Loucy (cell line): ENCODE measurements at regions not wholly inside any gene's neighbourhood (a gene's known extent, or its start where the extent isn't known, plus 50 kb on each side); places are given as distances from the start of the nearest gene placed in this dataset.

Experiments used
- H2AFZ ChIP-seq: fragments of 200-600 bp; sonication (generic); 2 replicates; pipeline ENCODE4 v1.6.0; 2016; ENCODE audit warnings: antibody characterized with exemption, mild to moderate bottlenecking, low read length, moderate library complexity
- H3F3A ChIP-seq: fragments of 200-600 bp; 2 replicates; pipeline ENCODE4 v1.6.0; 2016; ENCODE audit warnings: antibody characterized with exemption, low read depth, mild to moderate bottlenecking
- H3K27me3 ChIP-seq: fragments of 200-600 bp; sonication (generic); 2 replicates; pipeline ENCODE4 v1.6.1; 2014; ENCODE audit warnings: low read length, mild to moderate bottlenecking; ENCODE audit not compliant: insufficient read depth, poor library complexity, severe bottlenecking
- H3K36me3 ChIP-seq: fragments of 200-600 bp; sonication (generic); 2 replicates; pipeline ENCODE4 v1.6.1; 2016; ENCODE audit warnings: low read length; ENCODE audit not compliant: insufficient read depth
- H3K4me1 ChIP-seq: fragments of 200-600 bp; sonication (generic); 2 replicates; pipeline ENCODE4 v1.5.1; 2014; ENCODE audit warnings: low read length, mild to moderate bottlenecking; ENCODE audit not compliant: insufficient read depth, poor library complexity, severe bottlenecking
- H3K4me2 ChIP-seq: fragments of 200-600 bp; sonication (generic); 2 replicates; pipeline ENCODE4 v1.6.0; 2014; ENCODE audit warnings: antibody characterized with exemption, low read length, low read depth, mild to moderate bottlenecking; ENCODE audit not compliant: poor library complexity, severe bottlenecking
- H3K4me3 ChIP-seq: fragments of 200-600 bp; sonication (generic); 2 replicates; pipeline ENCODE4 v1.5.1; 2014; ENCODE audit warnings: low read length, mild to moderate bottlenecking, mixed read lengths; ENCODE audit not compliant: poor library complexity, severe bottlenecking
- H3K79me2 ChIP-seq: fragments of 200-600 bp; sonication (generic); 2 replicates; pipeline ENCODE4 v1.6.1; 2014; ENCODE audit warnings: low read length; ENCODE audit not compliant: insufficient read depth
- H3K9ac ChIP-seq: fragments of 200-600 bp; sonication (generic); 2 replicates; pipeline ENCODE4 v1.6.0; 2014; ENCODE audit warnings: mild to moderate bottlenecking, low read depth, low read length, moderate library complexity; ENCODE audit not compliant: poor library complexity, severe bottlenecking
- H3K9me2 ChIP-seq: fragments of 200-600 bp; sonication (generic); replicated peaks from 2 replicates; pipeline ENCODE4 v1.6.1; 2016; ENCODE audit warnings: low read depth, low read length, mixed read lengths
- H3K9me3 ChIP-seq: fragments of 200-600 bp; sonication (generic); 2 replicates; pipeline ENCODE4 v1.6.1; 2014; ENCODE audit warnings: mild to moderate bottlenecking, antibody characterized with exemption, low read length, low read depth; ENCODE audit not compliant: insufficient read depth
- H4K20me1 ChIP-seq: fragments of 200-600 bp; sonication (generic); 2 replicates; pipeline ENCODE4 v1.6.0; 2014; ENCODE audit warnings: antibody characterized with exemption, low read length, mild to moderate bottlenecking; ENCODE audit not compliant: insufficient read depth, poor library complexity, severe bottlenecking
- EZH2phosphoT487 ChIP-seq: fragments of 200-600 bp; IDR thresholded peaks from 2 replicates; pipeline ENCODE4 v1.6.1; 2018; ENCODE audit warnings: antibody characterized with exemption, mild to moderate bottlenecking, moderate library complexity, borderline replicate concordance
- TF ChIP-seq, protein P1 (sequence below): fragments of 200-600 bp; sonication (generic); conservative IDR thresholded peaks from 2 replicates; pipeline ENCODE4 v1.5.1; 2014; ENCODE audit warnings: mild to moderate bottlenecking, antibody characterized with exemption, low read length

DNA sequence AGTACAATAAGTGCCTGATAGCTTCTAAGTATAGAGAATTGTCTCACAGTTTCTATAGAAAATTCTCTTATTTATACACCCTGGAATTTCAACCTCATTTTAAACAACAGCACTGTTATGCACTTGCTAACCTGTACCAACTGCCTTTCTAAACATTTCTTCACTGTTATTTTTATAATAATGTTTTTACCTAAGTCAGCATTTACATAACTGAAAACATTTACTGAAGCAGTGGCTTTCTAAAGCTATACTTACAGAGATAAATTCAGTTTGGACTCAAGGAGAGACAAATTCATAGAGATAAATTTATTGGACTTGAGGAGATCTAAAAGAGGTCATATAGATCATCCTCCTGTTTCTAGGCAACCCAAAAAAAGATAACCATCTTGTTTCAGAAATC lies 686.6 kb upstream of the FAT3 start:
- Histone ChIP-seq H3K4me3 (no peak overlapping the region), H3K9me3 (no peaks in the 10 kb centered on the region), H3K9ac (no peak overlapping the region), H4K20me1 (no peaks in the 10 kb centered on the region), H3K4me2 (no peak overlapping the region), H3K4me1 (peaks cover 3% of the 10 kb centered on the region), H3K36me3 (no peaks in the 10 kb centered on the region), H3F3A (no peaks in the 10 kb centered on the region), H3K79me2 (no peaks in the 10 kb centered on the region), H3K27me3 (no peaks in the 10 kb centered on the region), H2AFZ (no peak overlapping the region), H3K9me2 (0 out of 2 replicates have a peak, but pooled peaks cover 4% of the 10 kb centered on the region)
- TF ChIP-seq, protein P1, sequence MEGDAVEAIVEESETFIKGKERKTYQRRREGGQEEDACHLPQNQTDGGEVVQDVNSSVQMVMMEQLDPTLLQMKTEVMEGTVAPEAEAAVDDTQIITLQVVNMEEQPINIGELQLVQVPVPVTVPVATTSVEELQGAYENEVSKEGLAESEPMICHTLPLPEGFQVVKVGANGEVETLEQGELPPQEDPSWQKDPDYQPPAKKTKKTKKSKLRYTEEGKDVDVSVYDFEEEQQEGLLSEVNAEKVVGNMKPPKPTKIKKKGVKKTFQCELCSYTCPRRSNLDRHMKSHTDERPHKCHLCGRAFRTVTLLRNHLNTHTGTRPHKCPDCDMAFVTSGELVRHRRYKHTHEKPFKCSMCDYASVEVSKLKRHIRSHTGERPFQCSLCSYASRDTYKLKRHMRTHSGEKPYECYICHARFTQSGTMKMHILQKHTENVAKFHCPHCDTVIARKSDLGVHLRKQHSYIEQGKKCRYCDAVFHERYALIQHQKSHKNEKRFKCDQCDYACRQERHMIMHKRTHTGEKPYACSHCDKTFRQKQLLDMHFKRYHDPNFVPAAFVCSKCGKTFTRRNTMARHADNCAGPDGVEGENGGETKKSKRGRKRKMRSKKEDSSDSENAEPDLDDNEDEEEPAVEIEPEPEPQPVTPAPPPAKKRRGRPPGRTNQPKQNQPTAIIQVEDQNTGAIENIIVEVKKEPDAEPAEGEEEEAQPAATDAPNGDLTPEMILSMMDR, result no peak
- TF ChIP-seq EZH2phosphoT487, result no peak

DNA sequence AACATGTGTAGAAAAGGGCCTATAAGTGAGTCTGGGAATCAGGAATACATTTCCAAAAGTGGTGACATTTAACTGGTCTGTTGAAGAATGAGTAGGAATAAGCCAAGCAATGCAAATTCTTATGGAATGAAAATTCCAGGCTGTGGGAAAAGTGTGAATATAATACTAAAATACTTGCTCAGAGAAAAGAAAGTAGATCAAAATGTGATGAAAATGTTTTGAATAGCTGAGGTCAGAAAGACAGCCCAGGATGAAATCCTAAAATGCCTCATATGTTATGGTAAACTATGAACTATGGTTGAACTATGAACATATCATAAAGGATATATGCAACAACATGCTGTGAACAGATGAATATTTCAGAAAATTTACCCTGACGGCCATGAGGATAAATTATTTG lies 688.3 kb upstream of the FAT3 start:
- H3F3A ChIP-seq, result no peaks in the 10 kb centered on the region

DNA sequence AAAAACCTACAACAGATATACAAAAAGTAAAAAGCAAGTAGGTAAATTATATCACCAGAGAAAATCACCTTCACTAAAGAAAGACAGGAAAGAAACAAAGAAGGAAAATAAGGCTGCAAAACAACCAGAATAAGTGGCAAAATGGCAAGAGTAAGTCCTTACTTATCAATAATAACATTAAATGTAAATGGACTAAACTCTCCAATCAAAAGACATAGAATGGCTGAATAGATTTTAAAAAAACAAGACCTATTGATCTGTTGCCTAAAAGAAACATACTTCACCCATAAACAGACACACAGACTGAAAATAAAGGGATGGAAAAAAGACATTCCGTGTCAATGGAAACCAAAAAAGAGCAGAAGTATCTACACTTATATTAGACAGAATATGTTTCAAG lies 695.7 kb upstream of the FAT3 start:
- TF ChIP-seq, protein P1, result no peak
- no peak for TF ChIP-seq EZH2phosphoT487
- H3K27me3 ChIP-seq, result no peaks in the 10 kb centered on the region
- no peaks in the 10 kb centered on the region for H4K20me1 ChIP-seq
- no peaks in the 10 kb centered on the region for H3K9me3 ChIP-seq
- peaks cover 5% of the 10 kb centered on the region for H3K4me1 ChIP-seq
- no peaks in the 10 kb centered on the region for H3K36me3 ChIP-seq
- H3F3A ChIP-seq, result no peaks in the 10 kb centered on the region
- H2AFZ ChIP-seq, result no peak overlapping the region
- H3K79me2 ChIP-seq, result no peaks in the 10 kb centered on the region
- H3K4me3 ChIP-seq, result no peak overlapping the region
- no peaks in the 10 kb centered on the region for H3K9me2 ChIP-seq
- no peak overlapping the region for H3K9ac ChIP-seq
- no peak overlapping the region for H3K4me2 ChIP-seq

More for the DNA sequence above, 688.3 kb upstream of the FAT3 start:
- H3K9me2 ChIP-seq, result no peaks in the 10 kb centered on the region
- peaks cover 3% of the 10 kb centered on the region for H3K4me1 ChIP-seq
- H4K20me1 ChIP-seq, result no peaks in the 10 kb centered on the region
- H3K4me3 ChIP-seq, result no peak overlapping the region
- no peak overlapping the region for H2AFZ ChIP-seq
- H3K79me2 ChIP-seq, result no peaks in the 10 kb centered on the region
- H3K4me2 ChIP-seq, result no peak overlapping the region
- TF ChIP-seq EZH2phosphoT487, result no peak
- TF ChIP-seq, protein P1, result no peak
- no peaks in the 10 kb centered on the region for H3K27me3 ChIP-seq
- no peak overlapping the region for H3K9ac ChIP-seq
- H3K9me3 ChIP-seq, result no peaks in the 10 kb centered on the region
- H3K36me3 ChIP-seq, result no peaks in the 10 kb centered on the region
